ENCODE measurements at regions not wholly inside any gene's neighbourhood (a gene's known extent, or its start where the extent isn't known, plus 50 kb on each side); places are given as distances from the start of the nearest gene placed in this dataset.
"Not testable (repeated sequence)": the region's sequence is repeated elsewhere in the genome, so short reads cannot be mapped to it uniquely, and the experiment has no call there.

DNA sequence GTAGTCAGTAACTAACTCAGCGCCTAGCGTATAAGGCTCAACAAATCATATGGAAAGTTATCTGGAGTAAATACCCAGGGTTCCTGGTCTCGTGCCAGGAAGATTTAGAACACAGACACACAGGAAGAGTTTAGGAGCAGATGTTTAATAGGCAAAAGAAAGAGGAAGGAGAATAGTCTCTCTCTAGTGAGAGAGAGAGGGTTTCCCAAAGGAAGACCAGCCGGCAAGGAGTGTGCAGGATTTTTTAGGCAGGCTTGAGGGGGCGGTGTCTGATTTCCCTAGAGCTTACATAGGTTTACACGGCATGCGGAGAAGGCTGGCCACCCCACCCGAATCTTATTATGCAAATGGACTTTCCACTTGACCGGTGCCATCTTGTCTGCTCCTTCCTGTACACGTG is 284.0 kb upstream of the FRG1 start:
- DNase-seq (ENCODE audit: extremely low spot score, insufficient read length, low read depth) (no peak), FAIRE-seq (no peak)

DNA sequence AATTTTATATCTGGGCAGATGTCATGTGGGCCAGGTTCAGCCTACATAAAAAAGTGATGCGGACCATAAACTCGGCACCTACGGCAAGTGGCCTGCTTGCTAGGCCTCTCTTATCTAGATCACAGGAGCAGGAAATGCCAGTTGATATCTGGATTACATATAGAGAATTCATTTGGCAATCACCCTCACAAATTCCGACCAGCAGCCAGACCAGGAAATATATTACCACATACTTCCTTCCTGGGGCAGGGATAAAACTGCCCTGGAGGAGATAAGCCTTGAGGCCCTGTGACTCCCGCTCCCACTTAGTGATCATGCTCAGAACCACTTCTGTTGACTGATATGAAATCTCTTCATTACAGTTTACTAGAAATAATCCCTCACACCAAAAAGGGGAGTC is 282.4 kb upstream of the FRG1 start:
- FAIRE-seq; DNase-seq (ENCODE audit: extremely low spot score, insufficient read length, low read depth): not testable (repeated sequence)

DNA sequence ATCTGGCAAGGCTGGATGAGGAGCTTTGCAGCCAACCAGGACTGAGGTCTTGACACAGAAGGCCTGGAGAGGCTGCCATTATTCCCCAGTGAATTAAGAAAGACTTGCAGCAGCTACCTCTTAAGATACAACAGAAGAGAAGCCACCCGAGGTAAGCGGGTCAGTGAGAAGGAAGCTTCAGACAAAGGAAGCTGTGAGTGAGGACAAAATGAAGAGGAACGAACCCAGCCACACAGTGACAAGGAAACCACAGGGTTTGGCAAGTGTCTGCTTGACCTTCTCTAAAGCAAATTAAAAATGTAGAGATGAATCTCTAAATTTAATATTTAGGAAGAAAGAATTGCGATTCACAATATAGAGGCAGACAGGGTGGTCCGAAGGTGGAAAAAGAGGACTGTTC is 281.8 kb upstream of the FRG1 start:
- FAIRE-seq; DNase-seq (ENCODE audit: extremely low spot score, insufficient read length, low read depth): not testable (repeated sequence)

DNA sequence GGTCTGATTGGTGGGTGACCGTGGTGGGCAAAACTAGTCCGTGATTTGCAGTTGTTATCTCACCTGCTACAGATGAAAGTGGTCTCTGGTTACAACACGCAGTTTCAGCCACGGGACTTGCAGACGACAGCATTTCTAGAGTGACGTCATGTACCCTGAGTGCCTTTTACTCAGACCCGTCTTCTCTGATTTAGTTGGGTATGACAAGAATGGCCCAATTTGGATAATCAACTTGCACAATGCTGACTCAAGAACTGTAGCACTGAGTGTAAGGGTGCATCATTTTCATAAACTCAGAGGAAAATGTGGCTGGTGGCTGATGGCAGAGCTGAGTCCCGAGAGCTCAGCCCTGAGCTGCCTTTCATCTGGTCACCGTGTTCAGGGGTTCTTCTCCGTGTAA is 281.4 kb upstream of the FRG1 start:
- DNase-seq (ENCODE audit: extremely low spot score, insufficient read length, low read depth) (no peak), FAIRE-seq (no peak)

DNA sequence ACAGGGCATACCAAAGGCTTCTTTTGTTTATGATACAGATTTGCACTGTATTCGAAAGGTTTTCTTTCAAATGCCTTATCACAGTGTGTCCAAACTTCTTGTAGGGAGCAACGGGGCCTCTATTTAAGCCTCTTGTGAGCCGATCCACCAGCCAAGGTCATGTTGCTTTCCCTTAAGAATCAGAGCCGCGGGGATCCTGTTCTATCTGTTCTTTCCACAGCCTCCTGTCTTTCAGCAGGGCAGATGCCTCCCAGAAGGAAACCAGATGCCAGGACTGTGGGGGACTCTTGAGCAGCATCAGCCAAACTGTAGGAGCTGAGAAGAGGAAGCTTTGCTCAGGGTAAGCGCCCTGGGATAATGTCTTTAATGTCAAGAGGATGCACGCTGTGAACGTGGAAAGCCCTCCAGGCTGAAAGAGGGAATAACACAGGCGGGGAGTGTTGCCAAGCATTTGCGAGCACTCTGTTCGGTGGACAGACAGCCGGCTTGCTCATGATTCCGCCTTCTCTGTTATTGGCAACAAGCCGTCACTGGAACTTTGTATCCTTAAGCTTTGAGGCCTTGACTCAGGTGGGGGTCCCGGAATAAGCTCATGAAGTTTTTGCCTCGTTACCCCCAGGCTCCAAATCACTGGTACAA is 279.8 kb upstream of the FRG1 start:
- FAIRE-seq (no peak), DNase-seq (ENCODE audit: extremely low spot score, insufficient read length, low read depth) (no peak)

DNA sequence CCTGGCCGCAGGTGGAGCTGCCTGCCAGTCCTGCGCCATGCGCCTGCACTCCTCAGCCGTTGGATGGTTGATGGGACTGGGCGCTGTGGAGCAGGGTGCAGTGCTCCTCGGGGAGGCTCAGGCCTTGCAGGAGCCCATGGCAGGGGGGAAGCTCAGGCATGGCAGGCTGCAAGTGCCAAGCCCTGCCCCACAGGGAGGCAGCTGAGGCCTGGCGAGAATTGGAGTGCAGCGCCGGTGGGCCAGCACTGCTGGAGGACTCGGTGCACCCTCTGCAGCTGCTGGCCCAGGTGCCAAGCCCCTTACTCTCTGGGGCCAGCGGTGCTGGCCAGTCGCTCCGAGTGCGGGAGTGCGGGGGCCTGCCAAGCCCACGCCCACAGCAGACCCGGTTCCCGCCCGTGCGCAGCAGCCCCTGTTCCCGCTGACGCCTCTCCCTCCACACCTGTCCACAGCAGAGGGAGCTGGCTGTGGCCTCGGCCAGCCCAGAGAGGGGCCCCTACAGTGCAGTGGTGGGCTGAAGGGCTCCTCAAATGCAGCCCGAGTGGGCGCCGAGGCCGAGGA is 275.9 kb upstream of the FRG1 start:
- FAIRE-seq (no peak), DNase-seq (ENCODE audit: extremely low spot score, insufficient read length, low read depth) (no peak)

DNA sequence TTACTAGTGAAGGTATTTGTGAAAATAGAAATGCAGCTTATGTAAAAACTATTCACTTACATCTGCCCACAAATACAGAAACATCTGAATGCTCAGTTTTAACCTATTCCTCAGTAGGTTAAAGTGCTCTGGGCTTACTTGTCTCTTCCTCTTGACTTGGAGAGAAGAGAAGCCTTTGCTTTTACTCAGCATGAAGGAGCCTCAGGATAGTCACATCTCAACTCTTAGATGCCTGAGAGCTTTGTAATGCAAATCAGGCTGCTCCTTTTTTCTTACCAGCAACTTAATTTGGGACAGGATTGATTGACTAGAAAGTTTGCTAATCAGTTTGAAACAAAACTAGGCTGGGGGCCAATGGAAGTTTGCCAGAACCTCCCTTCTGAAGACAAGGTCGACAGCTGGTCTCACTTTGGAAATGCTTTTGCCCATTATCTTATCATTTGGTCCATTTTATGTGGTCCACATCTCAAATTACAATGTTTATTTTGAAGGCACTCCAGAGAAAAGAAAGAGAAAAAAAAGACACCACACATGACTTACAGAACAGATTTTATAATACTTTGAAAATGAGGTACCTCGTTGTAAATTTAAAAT is 274.9 kb upstream of the FRG1 start:
- not testable (repeated sequence) for FAIRE-seq; DNase-seq (ENCODE audit: extremely low spot score, insufficient read length, low read depth)

DNA sequence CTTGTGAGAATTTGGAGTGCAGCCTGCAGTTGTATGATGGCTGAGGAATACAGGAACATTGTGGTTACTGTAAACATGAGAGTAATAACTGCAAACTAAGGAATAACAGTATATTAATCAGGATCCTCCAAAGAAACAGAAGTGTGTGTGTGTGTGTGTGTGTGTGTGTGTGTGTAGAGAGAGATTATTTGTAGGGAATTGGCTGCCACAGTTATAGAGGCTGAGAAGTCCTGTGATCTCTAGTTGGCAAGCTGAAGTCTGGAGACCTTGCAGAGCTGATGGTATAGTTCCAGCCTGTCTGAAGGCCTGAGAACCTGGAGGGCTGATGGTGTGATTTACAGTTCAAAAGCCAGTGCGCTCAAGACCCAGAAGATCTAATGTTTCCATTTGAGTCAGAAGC is 273.3 kb upstream of the FRG1 start:
- DNase-seq (ENCODE audit: extremely low spot score, insufficient read length, low read depth); FAIRE-seq: not testable (repeated sequence)

DNA sequence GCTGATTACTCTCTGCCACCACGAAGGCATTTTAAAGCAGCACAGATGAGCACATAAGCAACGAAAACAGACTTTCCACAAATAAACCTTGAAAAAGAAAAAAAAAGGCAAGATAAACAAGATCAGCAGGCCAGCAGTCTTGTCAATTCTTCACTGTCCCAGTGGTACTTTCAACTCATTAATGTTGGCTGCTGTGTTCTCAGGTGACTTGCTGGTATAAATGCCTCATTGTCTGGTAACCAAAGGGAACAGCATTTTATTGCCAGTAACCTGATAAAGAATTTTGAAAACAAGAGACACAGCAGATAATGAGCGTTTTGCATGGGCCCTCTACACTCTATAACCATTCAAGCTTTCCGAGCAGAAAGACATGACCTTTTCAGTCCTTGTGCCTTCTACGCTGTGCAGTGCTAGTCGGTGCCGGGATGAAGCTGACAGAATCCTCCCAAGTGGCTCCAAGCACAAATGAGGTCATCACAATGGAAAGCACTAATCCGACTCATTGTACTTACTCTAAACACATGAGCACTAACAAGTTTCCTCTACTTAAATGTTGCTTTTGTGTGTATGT is 242.9 kb upstream of the FRG1 start:
- DNase-seq (ENCODE audit: extremely low spot score, insufficient read length, low read depth); FAIRE-seq: not testable (repeated sequence)

DNA sequence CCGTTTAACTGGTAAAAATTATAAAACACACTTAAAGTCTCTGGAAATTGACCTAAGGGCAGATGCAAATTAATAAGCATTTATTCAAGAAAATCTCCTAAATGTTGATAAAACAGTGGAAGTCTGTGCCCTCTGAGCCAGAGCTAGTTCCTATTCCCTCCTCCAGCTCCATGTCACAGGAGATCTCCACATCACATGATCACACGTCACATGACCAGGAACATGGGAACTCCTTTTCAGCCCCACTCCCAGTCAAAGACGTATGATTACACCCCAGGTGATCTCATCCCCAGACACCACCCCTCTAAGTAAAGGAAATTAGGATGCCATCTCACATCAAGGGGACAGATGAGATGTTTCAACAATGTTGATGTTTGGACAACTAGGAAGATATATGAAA is 237.7 kb upstream of the FRG1 start:
- not testable (repeated sequence) for FAIRE-seq; DNase-seq (ENCODE audit: extremely low spot score, insufficient read length, low read depth)

DNA sequence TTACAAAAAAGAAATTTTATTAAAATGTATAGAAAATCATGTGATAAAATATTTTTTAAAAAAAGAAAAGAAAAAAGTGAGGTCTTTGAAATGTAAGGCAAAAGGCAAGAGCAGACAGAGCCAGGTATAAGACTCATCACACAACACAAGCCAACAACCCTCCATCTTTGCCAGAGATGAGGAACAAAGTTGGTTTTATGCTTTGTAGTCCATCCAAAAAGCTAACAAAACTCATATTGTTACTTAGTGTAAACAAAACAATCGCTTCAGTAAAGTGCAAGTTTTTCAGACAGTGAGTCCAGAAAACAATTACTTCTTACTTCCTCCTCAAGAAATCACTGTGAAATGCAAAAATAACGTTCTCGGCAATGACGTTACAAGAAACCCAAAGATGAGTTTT is 233.9 kb upstream of the FRG1 start:
- not testable (repeated sequence) for FAIRE-seq; DNase-seq (ENCODE audit: extremely low spot score, insufficient read length, low read depth)

DNA sequence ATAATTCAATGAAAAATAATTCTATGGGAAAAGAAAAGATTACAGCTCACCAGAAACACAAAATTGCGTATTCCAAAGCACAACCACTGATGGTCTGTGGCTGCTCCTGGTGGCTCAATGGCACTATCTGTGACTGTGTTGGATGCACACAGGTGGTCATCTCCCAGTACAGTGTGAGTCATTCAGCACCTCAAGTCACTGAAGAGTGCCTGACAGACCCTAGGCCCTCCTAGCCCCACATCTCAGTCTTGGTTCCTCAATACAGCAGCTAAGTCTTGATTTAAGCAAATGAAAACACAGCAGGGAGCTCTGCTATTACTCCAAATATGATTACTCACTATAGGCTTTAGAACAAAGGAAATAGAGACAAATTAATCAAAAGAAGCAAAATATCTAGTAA is 233.4 kb upstream of the FRG1 start:
- not testable (repeated sequence) for DNase-seq (ENCODE audit: extremely low spot score, insufficient read length, low read depth); FAIRE-seq

DNA sequence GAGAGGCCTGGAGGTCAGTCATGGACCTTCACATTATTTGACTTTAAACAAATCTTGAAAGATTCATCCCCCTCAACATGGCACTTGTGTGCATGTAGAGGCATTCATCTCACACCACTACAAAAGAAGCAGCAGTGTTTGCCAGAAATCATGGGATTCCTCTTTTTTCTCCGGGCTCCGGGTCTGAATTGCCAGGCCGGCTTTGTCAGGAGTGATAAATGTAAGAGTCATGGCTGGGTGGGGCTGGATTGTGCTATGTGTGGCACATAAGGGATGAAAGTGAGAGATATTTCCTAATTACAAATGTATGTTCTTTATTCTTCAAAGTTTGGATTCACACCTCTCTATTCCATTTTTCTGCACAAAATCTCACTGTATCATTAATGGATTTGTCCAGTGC is 228.7 kb upstream of the FRG1 start:
- FAIRE-seq; DNase-seq (ENCODE audit: extremely low spot score, insufficient read length, low read depth): not testable (repeated sequence)

DNA sequence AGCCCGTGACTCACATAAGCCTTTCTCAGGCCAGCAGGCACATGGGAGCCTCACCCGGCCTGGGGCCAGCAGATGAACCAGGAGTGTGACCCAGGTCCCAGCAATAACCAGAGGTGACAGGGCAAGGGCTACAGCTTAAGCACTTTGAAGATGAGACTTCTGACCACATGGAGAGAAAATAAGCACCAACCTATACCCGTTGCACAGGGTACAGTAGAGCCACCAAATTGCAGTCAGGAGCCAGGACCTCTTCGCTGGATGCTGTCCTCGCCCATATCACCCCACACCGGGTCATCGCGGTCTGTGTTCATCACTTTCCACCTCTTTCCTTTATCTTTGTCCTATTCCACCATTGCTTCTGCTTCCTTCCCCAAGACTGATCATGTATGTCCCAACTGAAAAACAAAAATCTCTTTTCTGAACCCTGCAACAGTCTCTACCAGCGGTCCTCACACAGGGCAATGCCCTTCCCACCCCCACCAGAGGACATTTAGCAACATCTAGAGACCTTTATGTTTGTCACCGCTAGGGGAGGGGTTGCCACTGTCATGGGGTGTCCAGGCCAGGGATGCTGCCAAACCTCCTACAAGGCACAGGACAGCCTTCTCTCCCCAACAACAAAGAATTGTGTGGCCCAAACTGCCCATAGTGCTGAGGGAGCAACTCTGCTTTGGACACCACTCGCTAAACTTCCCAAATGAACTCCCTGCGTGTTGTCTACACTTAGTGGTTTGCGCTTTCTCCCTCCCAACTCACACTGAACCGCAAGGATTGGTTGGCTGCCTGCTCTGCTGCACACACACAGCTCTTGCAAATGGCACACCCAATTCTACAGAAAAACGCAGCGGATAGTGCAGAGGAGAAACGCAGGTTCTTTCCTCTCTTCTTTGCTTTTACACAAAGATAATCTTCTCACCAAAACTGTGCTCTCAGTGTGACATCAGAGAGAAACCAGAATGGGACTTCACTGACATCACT is 219.4 kb upstream of the FRG1 start:
- not testable (repeated sequence) for FAIRE-seq; DNase-seq (ENCODE audit: extremely low spot score, insufficient read length, low read depth)

DNA sequence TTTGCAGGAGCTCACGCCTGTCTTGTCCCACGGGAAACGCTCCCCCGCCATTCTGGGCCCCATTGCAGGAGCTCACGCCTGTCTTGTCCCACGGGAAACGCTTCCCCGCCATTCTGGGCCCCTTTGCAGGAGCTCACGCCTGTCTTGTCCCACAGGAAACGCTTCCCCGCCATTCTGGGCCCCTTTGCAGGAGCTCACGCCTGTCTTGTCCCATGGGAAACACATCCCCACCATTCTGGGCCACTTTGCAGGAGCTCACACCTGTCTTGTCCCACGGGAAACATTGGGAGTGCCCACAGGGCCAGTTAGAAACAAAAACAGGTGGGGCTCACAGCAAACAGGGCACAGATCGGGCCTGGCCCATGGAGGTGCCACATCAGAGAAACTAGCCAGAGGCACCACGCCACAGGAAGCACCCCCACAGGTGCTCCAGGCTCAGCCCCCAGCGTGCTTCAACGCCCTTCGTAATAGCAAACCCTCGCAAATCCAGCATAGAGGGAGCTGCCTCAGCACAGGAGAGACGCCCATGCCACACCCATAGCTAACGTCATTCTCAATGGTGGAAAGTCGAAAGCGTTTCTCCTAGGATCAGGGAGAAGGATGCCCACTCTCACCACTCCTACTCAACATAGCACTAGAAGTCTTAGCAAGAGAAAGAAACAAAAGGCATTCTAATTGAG is 218.2 kb upstream of the FRG1 start:
- not testable (repeated sequence) for DNase-seq (ENCODE audit: extremely low spot score, insufficient read length, low read depth)

DNA sequence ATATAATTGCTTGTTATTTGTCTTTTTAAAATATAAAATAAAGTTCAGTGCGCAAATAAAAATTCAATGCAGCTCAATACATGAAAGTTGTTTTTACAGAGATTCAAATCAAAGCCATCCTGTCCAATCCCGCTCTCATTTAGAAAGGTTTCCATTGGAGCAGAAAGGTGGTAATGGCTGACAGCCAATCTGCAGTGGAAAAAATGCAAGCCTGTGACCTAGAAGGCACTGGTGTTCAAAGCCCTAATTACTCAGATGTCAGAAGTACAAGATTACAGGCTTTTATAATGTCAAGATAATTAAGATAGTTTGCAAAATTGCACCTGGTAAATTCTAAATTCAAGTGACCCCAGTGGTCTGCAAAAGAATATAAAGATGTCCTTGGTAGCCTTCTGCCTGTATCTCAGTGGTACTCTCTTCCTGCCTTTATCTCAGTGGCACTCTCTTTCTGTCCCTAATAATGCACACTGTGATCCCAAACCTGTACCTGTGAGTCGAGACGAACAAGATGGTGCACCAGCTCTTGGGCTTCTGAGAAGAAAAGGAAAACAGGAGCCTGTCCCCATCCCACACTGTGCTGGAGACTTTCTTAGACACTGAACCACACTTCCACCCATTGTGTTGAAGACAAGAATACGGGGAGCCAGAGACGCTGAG is 212.6 kb upstream of the FRG1 start:
- not testable (repeated sequence) for DNase-seq (ENCODE audit: extremely low spot score, insufficient read length, low read depth); FAIRE-seq

More for the DNA sequence above, 218.2 kb upstream of the FRG1 start:
- not testable (repeated sequence) for FAIRE-seq

DNA sequence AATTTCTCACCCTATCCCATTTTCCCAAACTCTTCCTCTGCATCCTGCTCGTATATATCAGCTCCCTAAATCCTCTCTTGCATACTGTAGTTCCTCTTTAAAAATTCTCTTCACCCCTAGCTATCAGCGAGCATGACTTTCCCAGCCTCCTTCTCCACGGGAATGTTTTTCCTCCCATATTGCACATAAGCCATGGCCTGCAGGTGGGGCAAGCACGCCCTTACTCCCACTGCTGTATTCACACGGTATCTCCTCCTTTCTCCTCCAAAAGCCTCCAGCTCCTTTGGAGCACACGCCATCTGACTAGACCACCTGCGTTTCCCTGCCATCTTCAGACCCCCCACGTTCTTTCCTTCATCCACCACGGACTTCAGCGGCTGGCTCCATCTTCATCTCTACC is 208.7 kb upstream of the FRG1 start:
- not testable (repeated sequence) for FAIRE-seq; DNase-seq (ENCODE audit: extremely low spot score, insufficient read length, low read depth)

DNA sequence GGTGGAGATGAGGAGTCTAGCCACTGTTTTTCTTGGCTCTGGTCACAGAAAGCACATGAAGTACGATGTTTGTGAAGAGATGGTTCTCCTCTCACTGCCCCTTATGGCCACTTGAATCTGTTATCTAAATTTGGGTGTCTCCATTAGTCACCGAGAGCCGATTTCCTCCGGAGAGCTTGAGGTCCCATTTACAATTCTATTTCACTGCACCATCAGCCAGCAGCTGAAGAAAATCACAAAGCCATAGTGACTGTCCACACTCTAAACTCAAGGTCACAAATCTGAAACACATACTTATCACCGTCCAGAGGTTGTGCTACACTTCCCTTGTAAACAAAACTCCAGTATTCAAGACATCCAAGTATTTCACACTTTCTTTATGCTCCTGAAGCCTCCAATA is 207.2 kb upstream of the FRG1 start:
- not testable (repeated sequence) for DNase-seq (ENCODE audit: extremely low spot score, insufficient read length, low read depth); FAIRE-seq
